Anterior cingulate cortex (tissue), 58 donors: ENCODE measurements at regions not wholly inside any gene's neighbourhood (a gene's known extent, or its start where the extent isn't known, plus 50 kb on each side); places are given as distances from the start of the nearest gene placed in this dataset.

Experiments
- DNase-seq, 58 donors: peaks; one replicate each; lab custom pipeline; 2025; lab: John Stamatoyannopoulos, UW

- DNase-seq, result peak in 1 of 58 donors; percentile 21
Observed at GRCh38 chr1:29677028-29678024, 441.0 kb downstream of the PTPRU start.

- DNase-seq, result no peak
Observed at GRCh38 chr1:29676496-29676895, 440.2 kb downstream of the PTPRU start.

GRCh38 chr1:29675481-29676263 lies 439.4 kb downstream of the PTPRU start:
- DNase-seq, result no peak

GRCh38 chr1:29674627-29675326 lies 438.5 kb downstream of the PTPRU start:
- DNase-seq, result no peak

GRCh38 chr1:29673669-29674626 lies 437.6 kb downstream of the PTPRU start:
- DNase-seq, result no peak

- DNase-seq, result no peak
Observed at GRCh38 chr1:29673228-29673500, 436.8 kb downstream of the PTPRU start.

- DNase-seq, result peak in 1 of 58 donors; percentile 16
Observed at GRCh38 chr1:29672416-29673227, 436.3 kb downstream of the PTPRU start.

- no peak for DNase-seq
Observed at GRCh38 chr1:29671446-29672356, 435.4 kb downstream of the PTPRU start.

GRCh38 chr1:29670752-29671151 lies 434.4 kb downstream of the PTPRU start:
- no peak for DNase-seq

- DNase-seq, result no peak
Observed at GRCh38 chr1:29669912-29670311, 433.6 kb downstream of the PTPRU start.

- no peak for DNase-seq
Observed at GRCh38 chr1:29669158-29669871, 433.0 kb downstream of the PTPRU start.

- DNase-seq, result no peak
Observed at GRCh38 chr1:29668551-29669157, 432.3 kb downstream of the PTPRU start.

- DNase-seq, result no peak
Observed at GRCh38 chr1:29667951-29668350, 431.6 kb downstream of the PTPRU start.

- no peak for DNase-seq
Observed at GRCh38 chr1:29664711-29665110, 428.4 kb downstream of the PTPRU start.

- no peak for DNase-seq
Observed at GRCh38 chr1:29658688-29659087, 422.4 kb downstream of the PTPRU start.

GRCh38 chr1:29657816-29658215 lies 421.5 kb downstream of the PTPRU start:
- DNase-seq, result no peak
